CD4-positive, alpha-beta T cell treated with Interleukin-12 subunit alpha and Interleukin-12 subunit beta, for 1 hour (primary cell): ENCODE measurements at regions not wholly inside any gene's neighbourhood (a gene's known extent, or its start where the extent isn't known, plus 50 kb on each side); places are given as distances from the start of the nearest gene placed in this dataset.
"Not testable (repeated sequence)": the region's sequence is repeated elsewhere in the genome, so short reads cannot be mapped to it uniquely, and the experiment has no call there.

ENCODE experiments used
- DNase-seq: peaks from one replicate; pipeline ENCODE4 v3.0.0-alpha.2; 2020

DNA sequence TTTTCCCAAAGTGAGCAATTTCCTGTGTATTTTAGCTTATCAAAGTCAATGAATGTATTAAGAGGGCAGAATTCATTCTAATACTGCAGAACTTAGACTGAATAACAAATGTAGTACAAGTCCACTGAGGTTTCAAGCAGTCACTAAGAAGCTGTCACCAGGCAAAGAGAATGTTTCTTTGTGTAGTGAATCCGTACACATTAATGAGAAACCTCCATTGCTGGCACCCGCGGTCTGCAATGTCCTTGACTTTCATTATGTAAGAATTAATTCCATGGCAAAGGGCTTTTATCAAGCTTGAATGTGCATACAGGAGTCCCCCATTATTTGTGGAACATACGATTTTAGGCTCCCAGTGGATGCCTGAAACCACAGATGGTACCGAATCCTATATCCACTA, 719.5 kb upstream of the TMPRSS15 start:
- DNase-seq: no peak

DNA sequence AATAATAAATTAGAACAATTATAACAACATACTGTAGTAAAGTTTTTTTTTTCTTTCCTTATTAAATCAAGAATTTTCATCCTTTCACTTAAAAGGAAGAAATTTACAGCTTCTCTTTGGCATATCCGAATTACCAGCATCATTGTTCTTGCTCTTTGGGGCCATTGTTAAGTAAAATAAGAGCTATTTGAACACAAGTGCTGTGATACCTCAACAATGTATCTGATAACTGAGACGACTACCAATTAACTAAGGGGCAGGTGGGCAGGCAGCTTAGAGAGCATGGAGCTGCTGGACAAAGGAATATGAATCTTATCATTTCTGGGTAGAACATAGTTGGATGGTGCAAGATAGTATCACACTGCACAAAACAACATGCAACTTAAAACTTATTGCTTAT, 719.9 kb upstream of the TMPRSS15 start:
- no peak for DNase-seq

DNA sequence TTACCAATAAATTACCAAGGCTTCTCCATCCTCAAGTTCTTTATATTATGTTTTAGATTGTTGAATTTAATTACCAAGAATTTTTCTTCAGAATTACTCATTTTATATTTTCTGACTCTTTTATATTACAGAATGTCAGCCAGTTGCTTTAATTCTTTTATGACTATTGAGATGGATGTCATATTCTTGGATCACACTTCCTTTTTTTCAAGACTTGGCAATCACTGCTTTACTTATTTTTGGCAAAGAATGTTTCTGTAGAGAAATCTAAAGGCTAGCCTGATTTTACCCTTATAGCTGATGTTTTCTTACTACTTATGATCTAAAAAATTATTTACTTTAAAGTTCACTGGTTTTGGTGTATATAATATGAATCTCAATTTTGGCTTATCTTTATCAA, 721.1 kb upstream of the TMPRSS15 start:
- DNase-seq: no peak

DNA sequence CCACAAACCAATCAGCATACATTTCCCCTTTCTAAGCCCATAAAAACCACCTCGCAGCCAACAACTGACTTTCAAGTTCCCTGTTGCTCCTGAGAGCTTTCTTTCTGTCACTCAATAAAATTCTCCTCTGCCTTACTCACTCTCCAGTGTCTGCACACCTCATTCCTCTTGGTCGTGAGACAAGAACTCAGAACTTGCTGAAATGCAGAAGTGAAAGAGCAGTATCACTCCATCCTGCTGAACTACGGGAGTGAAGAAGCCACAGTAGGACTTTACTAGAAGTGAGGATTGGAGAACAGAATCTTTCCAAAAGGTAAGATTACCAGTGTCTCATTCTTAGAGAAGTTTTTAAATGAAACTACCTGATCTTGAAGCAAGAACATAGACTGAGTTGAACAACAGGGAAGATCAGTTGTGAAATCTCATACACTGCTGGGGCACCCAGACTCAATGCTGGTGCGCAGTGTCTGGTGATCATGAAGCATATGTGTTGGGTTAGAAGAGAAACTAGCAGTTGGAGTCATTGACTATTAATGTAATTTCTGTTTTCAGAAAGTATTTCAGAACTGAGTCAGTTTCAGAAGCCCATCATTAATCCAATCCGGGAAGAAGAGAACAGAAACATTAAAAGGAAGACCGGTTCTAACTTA, 726.9 kb upstream of the TMPRSS15 start:
- DNase-seq: no peak

DNA sequence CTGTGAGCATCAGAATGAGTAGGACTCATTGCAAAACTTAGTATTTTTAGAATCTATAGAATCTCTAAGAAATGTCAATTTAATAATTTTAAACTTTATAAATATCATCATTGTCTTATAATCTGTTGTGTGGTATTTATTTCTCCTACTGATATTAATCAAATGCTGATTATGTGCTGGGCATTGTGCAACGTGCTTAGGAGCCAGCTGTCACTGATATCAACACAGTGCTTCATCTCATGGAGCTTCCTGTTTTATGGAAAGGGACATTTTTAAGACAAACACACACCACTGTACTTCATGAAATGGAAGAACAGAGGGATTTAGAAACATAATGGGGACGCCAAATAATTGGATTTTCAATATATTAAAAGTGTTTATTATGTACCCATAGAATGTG, 737.9 kb upstream of the TMPRSS15 start:
- no peak for DNase-seq

DNA sequence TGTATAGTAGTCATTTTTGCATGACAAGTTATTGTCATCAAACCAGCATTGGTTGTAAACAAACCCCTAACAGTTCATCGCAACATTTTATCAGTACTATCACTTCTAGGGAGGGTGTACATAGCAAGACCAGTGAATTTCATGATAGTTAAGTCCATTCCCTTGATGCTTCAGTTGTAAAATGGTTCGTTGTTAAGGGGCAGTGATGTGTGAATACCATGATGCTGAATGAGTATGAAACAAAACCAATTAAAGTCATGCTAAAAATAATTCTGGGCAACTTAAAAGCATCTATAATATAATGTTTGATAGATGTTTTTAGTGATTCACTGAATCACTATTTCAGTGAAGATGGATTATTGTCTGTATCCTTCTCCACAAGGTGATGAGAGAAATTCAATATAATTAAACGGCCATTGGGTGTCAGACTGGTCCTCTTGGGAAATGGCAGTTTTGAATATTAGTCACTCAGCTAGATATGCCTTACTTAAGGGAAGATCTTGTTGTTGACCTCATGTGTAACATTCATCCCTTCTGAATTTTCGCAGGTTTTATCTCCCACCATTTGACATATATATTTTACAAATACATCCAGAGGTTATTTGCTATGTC, 742.2 kb upstream of the TMPRSS15 start:
- DNase-seq: no peak

DNA sequence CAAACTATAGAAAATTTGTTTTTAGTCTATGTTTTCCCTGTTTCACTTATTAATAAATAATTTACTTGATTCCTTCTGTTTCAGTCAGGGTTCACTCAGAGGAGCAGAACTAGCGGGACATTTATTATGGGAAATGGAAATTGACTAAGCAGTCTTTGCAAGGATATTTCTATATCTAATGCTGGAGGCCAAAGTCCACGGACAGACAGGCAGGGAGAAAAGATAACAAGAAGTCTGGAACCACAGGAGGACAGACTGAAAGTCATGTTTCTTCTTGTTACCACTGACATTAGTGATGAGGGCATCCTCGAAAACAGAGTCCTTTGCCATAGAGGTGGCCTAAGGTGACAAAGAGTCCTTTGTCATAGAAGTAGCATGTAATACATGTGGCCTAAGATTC, 744.5 kb upstream of the TMPRSS15 start:
- no peak for DNase-seq

DNA sequence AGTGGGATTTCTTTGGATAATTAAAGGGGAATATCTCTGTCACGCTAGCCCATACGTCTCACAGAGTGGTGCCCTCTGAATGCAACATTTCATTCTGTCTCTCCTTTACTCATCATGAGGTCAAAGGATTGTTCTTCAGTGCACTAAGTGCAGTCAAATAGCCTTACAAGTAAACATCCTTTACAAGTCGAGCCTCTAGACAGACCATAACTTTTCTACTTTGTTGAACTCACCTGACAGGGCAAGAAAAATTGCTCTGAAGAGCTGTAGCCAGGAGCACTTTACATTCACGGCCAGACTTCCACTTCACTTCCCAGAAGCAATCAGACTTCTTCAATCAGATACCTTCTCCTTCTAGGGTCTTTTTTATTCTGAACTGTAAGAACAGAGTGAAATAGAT, 768.0 kb upstream of the TMPRSS15 start:
- DNase-seq: no peak

- no peak for DNase-seq
Observed at GRCh38 chr21:19181604-19182140, 778.1 kb upstream of the TMPRSS15 start.

GRCh38 chr21:19197950-19198349, 794.4 kb upstream of the TMPRSS15 start:
- no peak for DNase-seq

DNA sequence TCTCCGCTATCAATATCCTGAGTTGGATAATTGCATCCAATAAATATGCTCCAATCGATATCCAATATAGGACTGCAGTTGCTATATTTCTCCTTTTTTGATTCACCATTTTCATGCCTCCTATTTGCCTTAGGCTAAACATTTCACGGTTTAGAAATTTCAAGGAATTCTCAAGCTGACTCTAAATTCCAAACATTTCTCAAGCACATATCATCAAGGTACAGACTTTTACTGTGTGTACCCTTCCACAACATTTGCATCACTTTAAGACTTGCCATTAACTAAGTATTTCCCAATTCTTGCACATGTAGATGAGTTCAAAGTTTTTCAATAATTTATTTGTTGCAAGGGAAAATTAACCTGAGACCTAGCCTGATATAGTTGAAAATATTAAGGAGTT, 795.2 kb upstream of the TMPRSS15 start:
- DNase-seq: no peak

DNA sequence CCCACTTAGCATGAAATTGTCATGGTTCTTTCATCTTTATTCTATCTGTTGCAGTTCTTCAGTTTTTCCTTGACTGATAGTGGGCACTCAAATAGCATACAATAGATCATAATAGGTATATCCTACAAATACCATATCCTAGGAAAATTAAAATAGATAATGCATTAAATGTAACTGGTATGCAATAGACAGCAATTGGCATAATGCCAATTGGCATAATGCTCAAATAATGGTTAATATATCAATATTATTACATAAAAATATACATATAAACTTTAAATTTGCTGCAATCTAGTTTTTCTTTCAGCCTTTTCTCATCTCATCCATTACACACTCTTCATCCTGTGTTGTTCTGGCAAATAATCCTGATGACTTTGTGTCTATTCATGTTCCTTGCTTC, 814.6 kb upstream of the TMPRSS15 start:
- no peak for DNase-seq

- DNase-seq: no peak
Observed at GRCh38 chr21:19224090-19224489, 820.5 kb upstream of the TMPRSS15 start.

- no peak for DNase-seq
Observed at GRCh38 chr21:19228226-19228625, 824.6 kb upstream of the TMPRSS15 start.

GRCh38 chr21:19233841-19234240, 830.3 kb upstream of the TMPRSS15 start:
- DNase-seq: not testable (repeated sequence)

DNA sequence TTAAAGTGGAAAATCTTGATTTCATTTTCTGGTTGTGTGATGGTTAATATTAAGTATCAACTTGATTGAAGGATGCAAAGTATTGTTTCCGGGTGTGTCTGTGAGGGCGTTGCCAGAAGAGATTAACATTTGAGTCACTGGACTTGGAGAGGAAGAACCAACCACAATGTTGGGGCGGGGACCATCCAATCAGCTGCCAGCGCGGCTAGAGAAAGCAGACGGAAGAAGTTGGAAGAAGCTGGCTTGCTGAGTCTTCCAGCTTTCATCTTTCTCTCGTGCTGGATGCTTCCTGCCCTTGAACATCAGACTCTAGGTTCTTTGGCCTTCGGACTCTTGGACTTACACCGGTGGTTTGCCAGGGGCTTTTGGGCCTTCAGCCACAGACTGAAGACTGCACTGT, 832.6 kb upstream of the TMPRSS15 start:
- DNase-seq: no peak

- DNase-seq: no peak
Observed at GRCh38 chr21:19237608-19238007, 834.0 kb upstream of the TMPRSS15 start.

GRCh38 chr21:19239696-19240095, 836.1 kb upstream of the TMPRSS15 start:
- DNase-seq: no peak

GRCh38 chr21:19244502-19245187, 841.1 kb upstream of the TMPRSS15 start:
- DNase-seq: no peak

DNA sequence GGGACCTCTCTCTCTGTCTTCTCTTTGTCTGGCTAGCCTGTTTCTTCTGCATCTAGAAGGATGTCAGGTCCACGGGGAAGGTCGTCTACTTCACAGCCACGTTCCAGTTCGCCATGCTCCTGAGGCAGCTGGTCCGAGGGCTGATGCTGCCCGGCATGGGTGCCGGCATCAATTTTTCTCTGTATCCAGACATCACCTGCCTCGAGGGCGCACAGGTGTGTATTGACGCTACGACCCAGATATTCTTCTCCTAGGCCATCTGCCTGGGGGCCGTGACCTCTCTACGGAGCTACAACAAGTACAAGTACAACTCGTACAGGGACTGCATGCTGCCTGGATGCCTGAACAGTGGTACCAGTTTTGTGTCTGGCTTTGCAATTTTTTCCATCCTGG, 841.6 kb upstream of the TMPRSS15 start:
- DNase-seq: no peak

DNA sequence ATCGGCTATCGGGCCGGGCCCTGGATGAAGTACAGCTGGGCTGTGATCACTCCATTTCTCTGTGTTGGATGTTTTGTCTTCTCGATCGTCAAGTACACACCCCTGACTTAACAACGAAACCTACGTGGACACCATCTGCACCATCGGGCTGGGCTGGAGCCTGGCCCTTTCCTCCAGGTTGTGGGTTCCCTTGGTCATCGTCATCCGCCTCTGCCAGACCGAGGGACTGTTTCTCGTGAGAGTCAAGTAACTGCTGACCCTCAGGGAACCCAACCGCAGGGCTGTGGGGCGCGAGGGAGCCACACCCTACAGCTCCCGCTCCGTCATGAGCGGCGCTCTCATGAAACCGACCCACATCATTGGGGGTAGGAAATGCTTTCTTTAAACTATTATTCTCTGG, 842.4 kb upstream of the TMPRSS15 start:
- DNase-seq: no peak

GRCh38 chr21:19256934-19257660, 853.5 kb upstream of the TMPRSS15 start:
- DNase-seq: no peak

DNA sequence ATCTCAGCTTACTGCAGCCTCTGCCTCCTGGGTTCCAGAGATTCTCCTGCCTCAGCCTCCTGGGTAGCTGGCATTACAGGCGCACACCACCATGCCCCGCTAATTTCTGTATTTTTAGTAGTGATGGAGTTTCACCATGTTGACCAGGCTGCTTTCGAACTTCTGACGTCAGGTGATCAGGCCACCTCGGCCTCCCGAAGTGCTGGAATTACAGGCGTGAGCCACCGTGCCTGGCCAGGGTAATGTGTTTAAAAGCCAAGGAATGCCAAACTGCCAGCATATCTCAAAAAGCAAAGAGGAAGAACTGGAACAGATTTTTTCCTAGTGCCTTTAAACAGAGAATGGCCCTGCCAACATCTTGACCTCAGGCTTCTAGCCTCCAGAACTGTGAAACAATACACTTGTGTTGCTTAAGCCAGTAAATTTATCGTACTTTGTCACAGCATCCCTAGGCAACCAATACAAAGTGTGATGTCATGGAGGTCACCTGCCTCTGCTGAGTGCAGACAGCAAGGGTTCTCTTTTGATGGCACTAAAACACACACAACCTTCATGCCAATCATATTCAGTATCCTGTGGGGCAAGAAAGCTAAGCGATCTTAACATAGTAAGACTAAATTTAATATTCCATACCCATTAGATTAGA, 858.3 kb upstream of the TMPRSS15 start:
- DNase-seq: no peak
